ENCODE measurements at regions not wholly inside any gene's neighbourhood (a gene's known extent, or its start where the extent isn't known, plus 50 kb on each side); places are given as distances from the start of the nearest gene placed in this dataset.

GRCh38 chr21:36265431-36265830 is 54.6 kb upstream of the MORC3 start:
- TF ChIP-seq CTCF (IDR thresholded peaks at IDR 0.05) (no peak), POLR2A (IDR thresholded peaks at IDR 0.05) (no peak)
